ENCODE measurements at regions not wholly inside any gene's neighbourhood (a gene's known extent, or its start where the extent isn't known, plus 50 kb on each side); places are given as distances from the start of the nearest gene placed in this dataset.

DNA sequence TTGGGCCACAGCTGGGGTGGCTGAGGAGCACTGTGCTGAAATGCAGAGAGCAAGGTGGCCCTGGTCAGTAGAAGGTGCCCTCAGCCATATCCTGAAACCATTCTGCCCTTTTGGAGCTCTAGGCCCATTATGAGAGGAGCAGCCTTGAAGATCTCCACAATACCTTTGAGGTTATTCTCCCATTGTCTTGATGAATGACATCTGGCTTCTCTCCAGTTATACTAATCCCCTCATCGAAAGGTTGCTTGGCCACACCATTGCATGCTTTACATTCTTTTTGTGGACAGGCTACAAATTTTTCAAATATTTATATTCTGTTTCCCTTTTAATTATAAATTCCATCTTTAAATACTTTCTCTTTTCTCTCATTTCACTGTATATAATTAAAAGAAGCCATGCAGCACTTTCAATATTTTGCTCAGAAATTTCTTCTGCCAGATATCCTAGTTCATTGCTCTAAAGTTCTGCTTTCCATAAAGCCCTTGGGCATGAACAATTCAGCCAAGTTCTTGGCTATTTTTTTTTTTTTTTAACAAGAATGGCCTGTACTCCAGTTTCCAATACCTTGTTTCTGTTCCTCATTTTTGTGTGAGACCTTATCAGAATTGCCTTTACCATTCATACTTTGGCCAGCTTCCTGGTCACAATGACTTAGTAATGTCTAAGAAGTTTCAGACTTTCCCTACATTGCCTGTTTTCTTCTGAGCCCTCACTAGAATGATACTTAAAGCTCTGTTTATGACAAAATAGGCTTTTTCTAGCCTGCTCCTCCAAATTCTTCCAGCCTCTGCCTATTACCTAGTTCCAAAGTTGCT lies 138.9 kb upstream of the SGO1 start:
- no peak for TF ChIP-seq GTF2F1 (IDR thresholded peaks at IDR 0.05; ENCODE audit: borderline replicate concordance, low read depth, low read length)
- TF ChIP-seq POLR2AphosphoS5 (IDR thresholded peaks at IDR 0.05; ENCODE audit: low read depth, low read length), result no peak
- no peak for TF ChIP-seq CTCF (IDR thresholded peaks at IDR 0.05; ENCODE audit: control extremely low read depth in 1 of 3, insufficient read depth in 1 of 3, low read depth in 1 of 3, low read length in 3 of 3)
- TF ChIP-seq POLR2A (IDR thresholded peaks at IDR 0.05; ENCODE audit: control extremely low read depth in 1 of 2, low read depth in 2 of 2, low read length in 2 of 2), result no peak
- no peak for TF ChIP-seq EZH2 (IDR thresholded peaks at IDR 0.05; ENCODE audit: low read depth, low read length, severe bottlenecking)
- TF ChIP-seq RXRA (IDR thresholded peaks at IDR 0.05; ENCODE audit: insufficient read depth, low read depth, low read length), result no peak
- no peak for TF ChIP-seq TEAD4 (IDR thresholded peaks at IDR 0.05; ENCODE audit: low read depth, low read length)
- no peak for TF ChIP-seq SP4 (IDR thresholded peaks at IDR 0.05; ENCODE audit: low read length)
- no peak for TF ChIP-seq CREB1 (IDR thresholded peaks at IDR 0.05)
